ENCODE measurements at regions not wholly inside any gene's neighbourhood (a gene's known extent, or its start where the extent isn't known, plus 50 kb on each side); places are given as distances from the start of the nearest gene placed in this dataset.

- Histone ChIP-seq H3K9ac (no peak overlapping the region), H3K9me3 (peaks cover 10% of the 10 kb centered on the region), H3K4me1 (ENCODE audit: control insufficient read depth in 1 of 2, insufficient read depth in 2 of 2, low read depth in 1 of 2, low read length in 1 of 2) (peaks cover 0 to 4% of the 10 kb centered on the region in 2 experiments; a peak in 1 of 4 replicates), H3K79me2 (ENCODE audit: insufficient read depth) (no peaks in the 10 kb centered on the region), H3K9me2 (no peaks in the 10 kb centered on the region), H3K27me3 (ENCODE audit: insufficient read depth) (no peaks in the 10 kb centered on the region), H3K4me2 (no peak overlapping the region), H3K27ac (ENCODE audit: low read depth in 2 of 2, low read length in 1 of 2) (no peak overlapping the region), H3K4me3 (ENCODE audit: low read depth in 2 of 2, low read length in 1 of 2) (no peak overlapping the region), H4K20me1 (ENCODE audit: insufficient read depth) (no peaks in the 10 kb centered on the region), H3K36me3 (replicated peaks in 1 of 2; ENCODE audit: control insufficient read depth in 1 of 2, insufficient read depth in 2 of 2, low read length in 1 of 2) (peaks cover 0 to 8% of the 10 kb centered on the region in 2 experiments), H3F3A (replicated peaks; ENCODE audit: insufficient read depth) (no peaks in the 10 kb centered on the region), H2AFZ (ENCODE audit: low read depth) (no peak overlapping the region)
- ChIA-PET CTCF (no interaction called here), POLR2A (no interaction called here)
- DNase-seq: no peak
- no peak for TF ChIP-seq EP300 (IDR thresholded peaks at IDR 0.05; ENCODE audit: borderline replicate concordance in 1 of 2, low read depth in 1 of 2, low read length in 1 of 2)
- no peak for TF ChIP-seq ZBTB33 (IDR thresholded peaks at IDR 0.05; ENCODE audit: borderline replicate concordance, low read depth)
- TF ChIP-seq USF1 (IDR thresholded peaks at IDR 0.05; ENCODE audit: borderline replicate concordance, low read depth): no peak
- no peak for TF ChIP-seq EZH2phosphoT487 (IDR thresholded peaks at IDR 0.05; ENCODE audit: borderline replicate concordance, low read depth)
- no peak for TF ChIP-seq ELF1 (IDR thresholded peaks at IDR 0.05)
- no peak for TF ChIP-seq JUND (IDR thresholded peaks at IDR 0.05)
- no peak for TF ChIP-seq MAX (IDR thresholded peaks at IDR 0.05; ENCODE audit: low read depth)
- TF ChIP-seq MXI1 (IDR thresholded peaks at IDR 0.05; ENCODE audit: low read depth, low read length): no peak
- TF ChIP-seq USF2 (IDR thresholded peaks at IDR 0.05; ENCODE audit: borderline replicate concordance, low read depth, low read length): no peak
- TF ChIP-seq GABPA (IDR thresholded peaks at IDR 0.05; ENCODE audit: low read depth): no peak
- TF ChIP-seq SMC3 (IDR thresholded peaks at IDR 0.05; ENCODE audit: low read depth, low read length): no peak
- TF ChIP-seq NRF1 (IDR thresholded peaks at IDR 0.05; ENCODE audit: low read depth, low read length): no peak
- no peak for TF ChIP-seq FOXJ3 (CRISPR knock-in tag; IDR thresholded peaks at IDR 0.05)
- TF ChIP-seq TAF1 (IDR thresholded peaks at IDR 0.05; ENCODE audit: borderline replicate concordance, low read depth, low read length): no peak
- TF ChIP-seq CHD2 (IDR thresholded peaks at IDR 0.05; ENCODE audit: low read length, partially characterized antibody): no peak
- WGBS (ENCODE audit: low lambda C conversion rate): 0% methylated on average over 1 of the region's 1 CpG
Measured at GRCh38 chr2:150385211-150385610, 102.3 kb downstream of the RND3 start.

- Histone ChIP-seq H3K79me2 (ENCODE audit: insufficient read depth) (no peaks in the 10 kb centered on the region), H3K9me3 (peaks cover 10% of the 10 kb centered on the region), H3K27ac (ENCODE audit: low read depth in 2 of 2, low read length in 1 of 2) (no peak overlapping the region), H3F3A (replicated peaks; ENCODE audit: insufficient read depth) (no peaks in the 10 kb centered on the region), H3K4me1 (ENCODE audit: control insufficient read depth in 1 of 2, insufficient read depth in 2 of 2, low read depth in 1 of 2, low read length in 1 of 2) (peaks cover 0 to 4% of the 10 kb centered on the region in 2 experiments; a peak in 1 of 4 replicates), H3K27me3 (ENCODE audit: insufficient read depth) (no peaks in the 10 kb centered on the region), H3K9ac (no peak overlapping the region), H3K36me3 (replicated peaks in 1 of 2; ENCODE audit: control insufficient read depth in 1 of 2, insufficient read depth in 2 of 2, low read length in 1 of 2) (peaks cover 0 to 8% of the 10 kb centered on the region in 2 experiments), H3K4me2 (no peak overlapping the region), H3K4me3 (ENCODE audit: low read depth in 2 of 2, low read length in 1 of 2) (no peak overlapping the region), H2AFZ (ENCODE audit: low read depth) (no peak overlapping the region), H4K20me1 (ENCODE audit: insufficient read depth) (no peaks in the 10 kb centered on the region), H3K9me2 (no peaks in the 10 kb centered on the region)
- CTCF ChIA-PET: no interaction called here
- POLR2A ChIA-PET: no interaction called here
- TF ChIP-seq CHD2 (IDR thresholded peaks at IDR 0.05; ENCODE audit: low read length, partially characterized antibody): no peak
- TF ChIP-seq ELF1 (IDR thresholded peaks at IDR 0.05): no peak
- no peak for DNase-seq
Measured at GRCh38 chr2:150383587-150383986, 103.9 kb downstream of the RND3 start.
